Astrocyte (in vitro differentiated cells and primary cell): ENCODE measurements at regions not wholly inside any gene's neighbourhood (a gene's known extent, or its start where the extent isn't known, plus 50 kb on each side); places are given as distances from the start of the nearest gene placed in this dataset.
"Not testable (repeated sequence)": the region's sequence is repeated elsewhere in the genome, so short reads cannot be mapped to it uniquely, and the experiment has no call there.

ENCODE experiments used
- DNase-seq: peaks from one replicate; pipeline ENCODE4 v3.0.0-alpha.2; 2010; ENCODE audit warnings: low read depth
- FAIRE-seq: peaks from 2 replicates; lab custom pipeline; 2011; peaks lifted over from hg19 to GRCh38; lab: Jason Lieb, UNC
- H2AFZ ChIP-seq: 2 replicates; pipeline ENCODE4 v1.6.0; 2012; ENCODE audit warnings: low read depth, low read length, inconsistent platforms
- H3K27ac ChIP-seq: 2 replicates; pipeline ENCODE4 v1.5.1; 2011; ENCODE audit warnings: low read depth, low read length, inconsistent platforms
- H3K27me3 ChIP-seq: 2 replicates; pipeline ENCODE4 v1.6.0; 2011; ENCODE audit warnings: low read length, inconsistent platforms; ENCODE audit not compliant: insufficient read depth
- H3K36me3 ChIP-seq: 2 replicates; pipeline ENCODE4 v1.5.1; 2011; ENCODE audit warnings: low read length, inconsistent platforms; ENCODE audit not compliant: insufficient read depth
- H3K4me1 ChIP-seq: 2 replicates; pipeline ENCODE4 v1.5.1; 2011; ENCODE audit warnings: low read length, inconsistent platforms; ENCODE audit not compliant: insufficient read depth
- H3K4me2 ChIP-seq: 2 replicates; pipeline ENCODE4 v1.6.0; 2012; ENCODE audit warnings: low read length, inconsistent platforms
- H3K4me3 ChIP-seq: 2 replicates; pipeline ENCODE4 v1.5.1; 2011; ENCODE audit warnings: low read depth, mild to moderate bottlenecking, low read length, inconsistent platforms; ENCODE audit not compliant: insufficient read depth
- H3K79me2 ChIP-seq: 2 replicates; pipeline ENCODE4 v1.6.0; 2012; ENCODE audit warnings: mild to moderate bottlenecking, low read length, inconsistent platforms; ENCODE audit not compliant: insufficient read depth
- H3K9ac ChIP-seq: 2 replicates; pipeline ENCODE4 v1.6.0; 2012; ENCODE audit warnings: mild to moderate bottlenecking, low read length, inconsistent platforms
- H3K9me3 ChIP-seq: 2 replicates; pipeline ENCODE4 v1.5.1; 2012; ENCODE audit warnings: low read depth, mild to moderate bottlenecking, low read length, inconsistent platforms; ENCODE audit not compliant: insufficient read depth
- H4K20me1 ChIP-seq: 2 replicates; pipeline ENCODE4 v1.6.0; 2012; ENCODE audit warnings: low read length, inconsistent platforms; ENCODE audit not compliant: insufficient read depth
- H3K27ac Mint-ChIP-seq: one replicate; pipeline ENCODE4 v1.8.0; 2021; ENCODE audit warnings: mild to moderate bottlenecking, mixed read lengths; ENCODE audit not compliant: unreplicated experiment
- H3K27me3 Mint-ChIP-seq: one replicate; pipeline ENCODE4 v1.8.0; 2021; ENCODE audit warnings: low read depth, mixed read lengths; ENCODE audit not compliant: unreplicated experiment
- H3K36me3 Mint-ChIP-seq: one replicate; pipeline ENCODE4 v1.8.0; 2021; ENCODE audit warnings: low read depth, mixed read lengths; ENCODE audit not compliant: unreplicated experiment
- H3K4me1 Mint-ChIP-seq: one replicate; pipeline ENCODE4 v1.8.0; 2021; ENCODE audit warnings: low read depth, mixed read lengths; ENCODE audit not compliant: unreplicated experiment
- H3K4me3 Mint-ChIP-seq: one replicate; pipeline ENCODE4 v1.8.0; 2021; ENCODE audit warnings: mild to moderate bottlenecking, moderate library complexity, mixed read lengths; ENCODE audit not compliant: unreplicated experiment
- H3K9me3 Mint-ChIP-seq: one replicate; pipeline ENCODE4 v1.8.0; 2021; ENCODE audit warnings: mild to moderate bottlenecking, mixed read lengths; ENCODE audit not compliant: unreplicated experiment
- EZH2 ChIP-seq: IDR thresholded peaks from 2 replicates; pipeline ENCODE4 v1.6.1; 2012; ENCODE audit warnings: mild to moderate bottlenecking, low read length, inconsistent platforms; ENCODE audit not compliant: insufficient read depth
- TF ChIP-seq, protein P1 (sequence below): IDR thresholded peaks from 2 replicates; pipeline ENCODE4 v1.5.1; 2011; ENCODE audit warnings: low read depth, mild to moderate bottlenecking, inconsistent platforms, low read length, moderate library complexity; ENCODE audit not compliant: insufficient read depth

DNA sequence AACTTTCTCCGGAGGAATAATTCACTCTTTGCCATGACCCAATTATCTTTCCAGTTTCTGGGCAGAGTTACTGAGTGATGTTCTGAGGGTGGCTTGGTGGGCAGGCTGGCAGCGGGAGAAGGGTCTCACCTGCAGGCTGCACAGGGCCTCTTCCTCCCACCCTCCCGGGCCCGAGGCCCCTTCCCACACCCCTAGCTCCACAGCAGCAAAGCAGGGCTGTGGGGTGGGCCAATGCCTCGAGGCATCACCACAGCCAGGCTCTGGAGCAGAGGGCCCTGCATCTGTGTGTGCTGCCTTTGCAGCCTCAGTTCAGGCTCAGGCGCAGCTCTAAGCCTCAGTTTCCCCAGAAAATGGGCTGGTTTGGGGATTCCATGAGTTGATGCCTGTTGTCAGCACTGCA, 120.2 kb upstream of the FOXD4L5 start:
- H3K27ac ChIP-seq, result no peak overlapping the region
- H3K4me1 Mint-ChIP-seq, result no peaks in the 10 kb centered on the region
- H3K4me3 Mint-ChIP-seq, result no peak overlapping the region
- H3K36me3 ChIP-seq, result no peaks in the 10 kb centered on the region
- no peaks in the 10 kb centered on the region for H4K20me1 ChIP-seq
- no peak overlapping the region for H3K27ac Mint-ChIP-seq
- no peak for TF ChIP-seq EZH2
- TF ChIP-seq, protein P1, sequence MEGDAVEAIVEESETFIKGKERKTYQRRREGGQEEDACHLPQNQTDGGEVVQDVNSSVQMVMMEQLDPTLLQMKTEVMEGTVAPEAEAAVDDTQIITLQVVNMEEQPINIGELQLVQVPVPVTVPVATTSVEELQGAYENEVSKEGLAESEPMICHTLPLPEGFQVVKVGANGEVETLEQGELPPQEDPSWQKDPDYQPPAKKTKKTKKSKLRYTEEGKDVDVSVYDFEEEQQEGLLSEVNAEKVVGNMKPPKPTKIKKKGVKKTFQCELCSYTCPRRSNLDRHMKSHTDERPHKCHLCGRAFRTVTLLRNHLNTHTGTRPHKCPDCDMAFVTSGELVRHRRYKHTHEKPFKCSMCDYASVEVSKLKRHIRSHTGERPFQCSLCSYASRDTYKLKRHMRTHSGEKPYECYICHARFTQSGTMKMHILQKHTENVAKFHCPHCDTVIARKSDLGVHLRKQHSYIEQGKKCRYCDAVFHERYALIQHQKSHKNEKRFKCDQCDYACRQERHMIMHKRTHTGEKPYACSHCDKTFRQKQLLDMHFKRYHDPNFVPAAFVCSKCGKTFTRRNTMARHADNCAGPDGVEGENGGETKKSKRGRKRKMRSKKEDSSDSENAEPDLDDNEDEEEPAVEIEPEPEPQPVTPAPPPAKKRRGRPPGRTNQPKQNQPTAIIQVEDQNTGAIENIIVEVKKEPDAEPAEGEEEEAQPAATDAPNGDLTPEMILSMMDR, result no peak
- H3K36me3 Mint-ChIP-seq, result no peaks in the 10 kb centered on the region
- no peaks in the 10 kb centered on the region for H3K79me2 ChIP-seq
- no peaks in the 10 kb centered on the region for H3K27me3 ChIP-seq
- H2AFZ ChIP-seq, result no peak overlapping the region
- H3K4me1 ChIP-seq, result no peaks in the 10 kb centered on the region
- no peak overlapping the region for H3K9ac ChIP-seq
- H3K9me3 ChIP-seq, result peaks cover 5% of the 10 kb centered on the region
- H3K27me3 Mint-ChIP-seq, result no peaks in the 10 kb centered on the region
- H3K4me2 ChIP-seq, result no peak overlapping the region
- no peak for FAIRE-seq
- peaks cover 17% of the 10 kb centered on the region for H3K9me3 Mint-ChIP-seq
- DNase-seq, result no peak
- no peak overlapping the region for H3K4me3 ChIP-seq

DNA sequence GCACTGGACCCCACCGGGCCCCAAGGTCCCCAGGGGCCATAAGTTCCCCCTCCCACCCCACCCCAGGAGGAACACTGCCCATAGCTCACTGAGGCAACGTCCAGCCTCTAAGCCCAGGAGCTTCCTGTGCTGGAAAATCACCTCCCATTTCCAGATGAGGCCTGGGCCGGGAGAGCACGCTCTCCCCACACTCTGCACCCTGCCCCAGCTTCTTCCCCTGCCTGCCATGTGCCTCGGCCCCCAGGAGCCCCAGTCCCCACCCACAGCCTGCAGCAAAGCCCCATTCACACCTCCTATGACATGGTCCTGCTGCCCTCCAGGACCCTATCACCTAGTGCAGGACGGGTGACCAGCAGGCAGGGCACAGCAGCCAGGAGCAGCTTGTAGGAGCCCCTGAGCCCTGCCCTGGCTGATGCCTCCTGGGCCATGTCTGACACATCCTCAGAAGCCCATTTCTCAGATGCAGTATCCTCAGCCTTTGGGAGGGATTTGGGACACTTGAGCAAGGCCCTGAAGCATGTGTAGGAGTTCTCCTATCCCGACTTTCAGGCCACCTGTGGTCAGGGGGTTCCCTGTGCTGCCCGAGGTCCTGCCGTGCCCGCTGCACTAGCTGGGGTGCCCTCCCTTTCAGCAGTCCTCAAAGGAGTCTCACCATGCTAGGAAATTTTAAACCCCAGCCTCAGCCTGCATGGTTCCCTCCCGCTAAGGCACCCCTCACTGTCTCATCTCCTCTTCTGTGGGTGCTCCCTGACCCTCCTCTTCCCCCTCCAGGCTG, 119.4 kb upstream of the FOXD4L5 start:
- Mint-ChIP-seq H3K9me3 (peaks cover 19% of the 10 kb centered on the region), H3K4me1 (no peaks in the 10 kb centered on the region), H3K27me3 (no peaks in the 10 kb centered on the region), H3K36me3 (no peaks in the 10 kb centered on the region), H3K27ac (no peak overlapping the region), H3K4me3 (no peak overlapping the region)
- H3K36me3 ChIP-seq, result no peaks in the 10 kb centered on the region
- no peak overlapping the region for H3K4me2 ChIP-seq
- H3K4me3 ChIP-seq, result no peak overlapping the region
- H3K79me2 ChIP-seq, result no peaks in the 10 kb centered on the region
- FAIRE-seq (no peak), DNase-seq (no peak)
- no peak for TF ChIP-seq EZH2
- TF ChIP-seq, protein P1, result no peak
- no peaks in the 10 kb centered on the region for H3K27me3 ChIP-seq
- peaks cover 5% of the 10 kb centered on the region for H3K9me3 ChIP-seq
- H3K4me1 ChIP-seq, result no peaks in the 10 kb centered on the region
- no peak overlapping the region for H3K27ac ChIP-seq
- no peaks in the 10 kb centered on the region for H4K20me1 ChIP-seq
- H2AFZ ChIP-seq, result no peak overlapping the region
- no peak overlapping the region for H3K9ac ChIP-seq

DNA sequence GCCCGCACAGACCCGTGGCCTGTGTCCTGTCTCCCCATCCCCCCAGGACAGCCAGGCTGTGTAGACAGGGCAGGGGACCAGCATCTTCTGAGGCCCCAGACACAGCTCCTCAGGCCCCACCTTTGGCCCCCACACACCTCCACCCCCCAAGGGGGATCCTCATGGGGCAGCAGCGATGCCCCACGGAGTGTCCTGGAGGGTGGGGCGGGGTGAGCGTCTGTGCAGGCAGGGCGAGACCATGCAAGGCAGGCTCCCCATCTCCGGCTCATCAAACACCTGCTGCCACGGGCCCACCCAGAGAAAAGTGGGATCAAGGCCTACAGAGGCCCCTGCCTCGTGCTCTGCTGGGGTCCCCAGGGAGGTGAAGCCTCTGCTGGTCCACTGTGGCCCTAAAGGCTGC, 118.7 kb upstream of the FOXD4L5 start:
- DNase-seq (no peak), FAIRE-seq (no peak)
- Mint-ChIP-seq H3K27me3 (no peaks in the 10 kb centered on the region), H3K9me3 (peaks cover 19% of the 10 kb centered on the region), H3K36me3 (no peaks in the 10 kb centered on the region), H3K27ac (no peak overlapping the region), H3K4me1 (no peaks in the 10 kb centered on the region), H3K4me3 (no peak overlapping the region)
- no peak overlapping the region for H2AFZ ChIP-seq
- H4K20me1 ChIP-seq, result no peaks in the 10 kb centered on the region
- H3K4me2 ChIP-seq, result no peak overlapping the region
- H3K27me3 ChIP-seq, result no peaks in the 10 kb centered on the region
- H3K9ac ChIP-seq, result no peak overlapping the region
- no peaks in the 10 kb centered on the region for H3K79me2 ChIP-seq
- TF ChIP-seq, protein P1, result no peak
- no peak for TF ChIP-seq EZH2
- H3K27ac ChIP-seq, result no peak overlapping the region
- no peaks in the 10 kb centered on the region for H3K4me1 ChIP-seq
- H3K4me3 ChIP-seq, result no peak overlapping the region
- H3K36me3 ChIP-seq, result no peaks in the 10 kb centered on the region
- H3K9me3 ChIP-seq, result peaks cover 5% of the 10 kb centered on the region

DNA sequence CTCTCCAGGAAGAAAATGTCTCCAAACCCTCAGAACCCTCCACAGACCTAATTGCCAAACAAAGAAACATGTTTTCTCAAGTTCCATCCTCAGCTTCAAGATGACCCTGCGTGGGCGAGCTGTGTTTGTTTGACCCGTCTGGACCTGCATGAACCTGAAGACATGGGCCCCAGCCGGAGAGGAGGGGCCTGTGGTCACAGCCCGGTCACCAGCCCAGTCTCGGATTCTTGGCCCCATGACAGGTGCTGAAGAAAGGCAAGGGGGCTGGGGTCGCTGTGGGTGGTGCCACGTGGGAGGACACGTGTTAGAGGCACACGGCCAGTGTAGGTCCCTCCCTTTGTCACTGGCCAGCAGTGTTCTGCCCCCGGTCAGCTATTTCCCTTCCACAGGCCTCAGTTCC, 118.1 kb upstream of the FOXD4L5 start:
- H2AFZ ChIP-seq, H3K36me3 Mint-ChIP-seq, FAIRE-seq, H3K36me3 ChIP-seq, H3K4me3 Mint-ChIP-seq, H3K9ac ChIP-seq, H3K27ac ChIP-seq, H3K4me1 ChIP-seq, H3K4me3 ChIP-seq, H3K27me3 Mint-ChIP-seq, H3K79me2 ChIP-seq, DNase-seq, H4K20me1 ChIP-seq, H3K4me2 ChIP-seq, H3K27ac Mint-ChIP-seq, H3K4me1 Mint-ChIP-seq, H3K9me3 ChIP-seq, H3K27me3 ChIP-seq: not testable (repeated sequence)
- H3K9me3 Mint-ChIP-seq, result peaks cover 18% of the 10 kb centered on the region
